SK-N-MC (cell line): ENCODE measurements at regions not wholly inside any gene's neighbourhood (a gene's known extent, or its start where the extent isn't known, plus 50 kb on each side); places are given as distances from the start of the nearest gene placed in this dataset.

ENCODE experiments used
- EZH2 ChIP-seq: fragments of 200-600 bp; sonication (generic); IDR thresholded peaks from one replicate; pipeline ENCODE4 v1.6.1; 2017; ENCODE audit warnings: antibody characterized with exemption
- FOXP2 ChIP-seq: optimal IDR thresholded peaks from 2 replicates; pipeline ENCODE3; 2011; ENCODE audit warnings: mild to moderate bottlenecking, moderate library complexity; ENCODE audit not compliant: insufficient read depth; ENCODE audit errors: extremely low read length, control extremely low read depth
- POLR2AphosphoS5 ChIP-seq: IDR thresholded peaks from 2 replicates; pipeline ENCODE4 v1.6.1; 2012; ENCODE audit warnings: mild to moderate bottlenecking, low read depth, low read length, borderline replicate concordance

DNA sequence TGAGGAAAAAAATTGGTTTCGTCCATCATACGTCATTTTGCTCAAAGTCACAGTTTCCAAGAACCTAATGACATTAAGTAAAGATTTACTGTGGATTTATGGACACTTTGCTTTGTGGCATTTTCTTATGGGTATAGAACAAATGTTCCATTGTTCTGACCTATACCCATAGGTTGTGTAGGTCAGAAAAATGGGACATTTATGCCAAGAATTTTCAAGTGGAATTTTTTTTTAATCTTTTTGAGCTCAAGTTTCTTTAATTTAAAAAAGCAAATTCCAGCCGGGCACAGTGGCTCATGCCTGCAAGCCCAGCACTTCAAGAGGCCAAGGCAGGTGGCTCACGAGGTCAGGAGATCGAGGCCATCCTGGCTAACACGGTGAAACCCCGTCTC is 187.5 kb upstream of the TPM1 start:
- TF ChIP-seq EZH2: no peak
- no peak for TF ChIP-seq POLR2AphosphoS5
- TF ChIP-seq FOXP2: no peak
